Effector memory CD4-positive, alpha-beta T cell (primary cell): ENCODE measurements at regions not wholly inside any gene's neighbourhood (a gene's known extent, or its start where the extent isn't known, plus 50 kb on each side); places are given as distances from the start of the nearest gene placed in this dataset.
"Not testable (repeated sequence)": the region's sequence is repeated elsewhere in the genome, so short reads cannot be mapped to it uniquely, and the experiment has no call there.

Source experiments
- DNase-seq, 3 donors: peaks; one replicate each; pipeline ENCODE4 v3.0.0-alpha.2; 2020
- H3K27ac ChIP-seq: 2 replicates; pipeline ENCODE4 v1.7.0; 2013; ENCODE audit warnings: mild to moderate bottlenecking, low read length, moderate library complexity; ENCODE audit not compliant: insufficient read depth, poor library complexity, severe bottlenecking
- H3K27me3 ChIP-seq: replicated peaks from 2 replicates; pipeline ENCODE4 v1.7.0; 2013; ENCODE audit warnings: mild to moderate bottlenecking, low read length; ENCODE audit not compliant: insufficient read depth, control insufficient read depth, poor library complexity, severe bottlenecking
- H3K36me3 ChIP-seq: 2 replicates; pipeline ENCODE4 v1.7.0; 2013; ENCODE audit warnings: mild to moderate bottlenecking, low read length, moderate library complexity; ENCODE audit not compliant: control insufficient read depth, insufficient read depth
- H3K4me1 ChIP-seq: 2 replicates; pipeline ENCODE4 v1.7.0; 2013; ENCODE audit warnings: low read length, mild to moderate bottlenecking; ENCODE audit not compliant: control insufficient read depth, insufficient read depth, poor library complexity, severe bottlenecking
- H3K4me3 ChIP-seq: 2 replicates; pipeline ENCODE4 v1.7.0; 2013; ENCODE audit warnings: low read length, low read depth, mild to moderate bottlenecking; ENCODE audit not compliant: insufficient read depth, poor library complexity, severe bottlenecking
- H3K9me3 ChIP-seq: 2 replicates; pipeline ENCODE4 v1.7.0; 2013; ENCODE audit warnings: mild to moderate bottlenecking, low read length, moderate library complexity; ENCODE audit not compliant: control insufficient read depth

DNA sequence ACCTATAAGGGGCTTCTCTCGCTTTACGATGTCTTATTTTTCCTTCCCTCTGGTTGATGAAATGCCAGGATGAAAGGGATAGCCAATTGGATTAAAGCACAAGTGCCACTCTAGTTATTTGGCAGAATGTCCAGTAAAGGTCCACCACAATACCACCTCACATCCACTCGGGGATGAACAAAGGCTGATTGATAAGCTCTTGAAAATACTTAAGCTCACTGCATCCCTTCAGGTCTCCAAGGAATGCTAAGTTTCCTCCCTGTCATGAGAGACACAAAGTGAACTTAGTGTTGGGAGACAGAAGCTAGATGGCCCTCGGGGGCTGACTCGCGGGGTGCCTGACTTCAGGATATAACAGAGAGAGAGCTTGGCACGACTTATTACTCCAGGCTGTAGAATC, 185.9 kb upstream of the ZNF644 start:
- H3K4me1 ChIP-seq, H3K27ac ChIP-seq, H3K27me3 ChIP-seq, H3K9me3 ChIP-seq, DNase-seq, H3K4me3 ChIP-seq, H3K36me3 ChIP-seq: not testable (repeated sequence)

DNA sequence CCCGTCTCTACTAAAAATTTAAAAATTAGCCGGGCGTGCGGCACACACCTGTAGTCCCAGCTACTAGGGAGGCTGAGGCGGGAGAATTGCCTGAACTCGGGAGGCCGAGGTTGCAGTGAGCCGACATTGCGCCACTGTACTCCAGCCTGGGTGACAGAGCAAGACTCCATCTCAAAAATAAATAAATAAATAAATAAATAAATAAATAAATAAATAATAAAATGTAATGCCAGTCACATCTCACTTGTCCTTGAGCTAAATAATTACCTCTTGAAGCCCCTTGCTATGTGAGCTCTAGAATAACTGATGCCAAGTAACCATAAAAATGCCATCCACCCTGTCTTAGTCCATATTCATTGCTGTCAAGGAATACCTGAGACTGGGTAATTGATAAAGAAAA, 182.3 kb upstream of the ZNF644 start:
- H3K4me3 ChIP-seq, H3K27me3 ChIP-seq, H3K4me1 ChIP-seq, H3K9me3 ChIP-seq, H3K27ac ChIP-seq, DNase-seq, H3K36me3 ChIP-seq: not testable (repeated sequence)

- Histone ChIP-seq H3K27ac (no peak overlapping the region), H3K36me3 (no peaks in the 10 kb centered on the region), H3K4me3 (no peak overlapping the region), H3K27me3 (no peaks in the 10 kb centered on the region), H3K9me3 (no peaks in the 10 kb centered on the region), H3K4me1 (no peaks in the 10 kb centered on the region)
- DNase-seq, result no peak
These were observed 179.9 kb upstream of the ZNF644 start for GRCh38 chr1:91201694-91202093.

GRCh38 chr1:91201176-91201575, 179.3 kb upstream of the ZNF644 start:
- H3K4me1 ChIP-seq, result no peaks in the 10 kb centered on the region
- no peak for DNase-seq
- H3K4me3 ChIP-seq, result no peak overlapping the region
- H3K9me3 ChIP-seq, result no peaks in the 10 kb centered on the region
- H3K27me3 ChIP-seq, result no peaks in the 10 kb centered on the region
- H3K27ac ChIP-seq, result no peak overlapping the region
- no peaks in the 10 kb centered on the region for H3K36me3 ChIP-seq

DNA sequence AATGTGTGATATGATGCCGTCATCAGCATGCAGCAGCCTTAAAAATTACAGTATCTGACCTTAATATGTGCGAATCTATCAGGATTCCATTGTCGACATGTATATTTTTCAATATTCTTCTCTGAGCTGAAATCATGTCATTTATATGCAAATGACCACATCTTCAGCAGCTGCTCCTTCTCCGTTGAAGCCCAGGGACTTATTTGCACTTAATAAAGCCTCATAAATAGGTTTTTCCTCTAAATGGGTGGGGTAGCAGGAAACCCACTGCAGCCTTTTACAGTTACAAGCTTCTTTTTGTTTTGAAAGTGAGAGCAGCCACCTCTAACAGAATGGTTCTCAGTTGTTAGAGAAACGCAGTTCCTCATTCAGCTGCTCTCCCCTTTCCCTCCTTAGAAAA, 178.8 kb upstream of the ZNF644 start:
- no peak overlapping the region for H3K27ac ChIP-seq
- no peak overlapping the region for H3K4me3 ChIP-seq
- H3K4me1 ChIP-seq, result no peaks in the 10 kb centered on the region
- no peaks in the 10 kb centered on the region for H3K27me3 ChIP-seq
- no peaks in the 10 kb centered on the region for H3K9me3 ChIP-seq
- no peak for DNase-seq
- no peaks in the 10 kb centered on the region for H3K36me3 ChIP-seq

DNA sequence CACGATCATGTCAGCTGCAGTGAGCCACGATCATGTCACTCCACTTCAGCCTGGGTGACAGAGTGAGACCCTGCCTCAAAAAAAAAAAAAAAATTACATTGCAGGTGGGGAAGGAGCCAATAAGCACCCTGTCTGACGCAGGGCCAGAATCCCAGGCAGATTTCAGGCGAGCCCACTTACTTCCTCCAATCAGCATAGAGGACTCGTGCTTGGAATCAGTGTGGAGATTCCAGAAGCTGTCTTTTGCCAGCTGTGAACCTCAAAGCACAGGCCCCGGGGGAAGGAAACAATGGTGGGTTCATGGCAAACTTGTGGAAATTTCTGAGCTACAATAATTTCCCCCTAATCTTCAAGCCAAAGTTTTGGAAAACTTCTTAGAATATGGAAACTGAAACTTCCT, 178.2 kb upstream of the ZNF644 start:
- no peaks in the 10 kb centered on the region for H3K9me3 ChIP-seq
- no peaks in the 10 kb centered on the region for H3K27me3 ChIP-seq
- H3K36me3 ChIP-seq, result no peaks in the 10 kb centered on the region
- H3K27ac ChIP-seq, result no peak overlapping the region
- H3K4me1 ChIP-seq, result no peaks in the 10 kb centered on the region
- H3K4me3 ChIP-seq, result no peak overlapping the region
- DNase-seq, result no peak

DNA sequence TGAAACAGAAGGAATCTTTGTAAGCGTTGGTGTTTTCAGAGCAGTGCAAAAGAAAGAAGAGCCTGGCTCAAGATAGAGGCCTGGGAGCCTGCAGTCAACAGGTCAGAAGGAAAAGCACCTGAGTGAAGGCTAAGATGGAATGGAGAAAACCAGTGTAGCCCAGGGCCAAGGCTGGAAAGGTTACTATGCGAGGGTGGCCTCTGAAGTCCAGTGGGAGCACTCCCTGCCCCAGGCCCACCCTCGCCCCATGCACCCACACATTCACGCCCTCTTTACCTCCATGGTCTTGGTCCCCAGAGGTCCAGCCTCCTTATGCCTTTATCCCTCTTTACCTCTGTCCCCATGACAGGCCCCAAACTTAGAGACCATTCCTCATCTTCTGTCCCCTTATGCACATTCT, 169.2 kb upstream of the ZNF644 start:
- no peaks in the 10 kb centered on the region for H3K36me3 ChIP-seq

GRCh38 chr1:91189096-91189495, 167.3 kb upstream of the ZNF644 start:
- no peaks in the 10 kb centered on the region for H3K27me3 ChIP-seq
- H3K27ac ChIP-seq, result no peak overlapping the region
- H3K4me3 ChIP-seq, result no peak overlapping the region
- H3K9me3 ChIP-seq, result no peaks in the 10 kb centered on the region
- H3K36me3 ChIP-seq, result no peaks in the 10 kb centered on the region
- no peak for DNase-seq
- no peaks in the 10 kb centered on the region for H3K4me1 ChIP-seq

More for the DNA sequence above, 169.2 kb upstream of the ZNF644 start:
- Histone ChIP-seq H3K4me1 (no peaks in the 10 kb centered on the region), H3K27me3 (no peaks in the 10 kb centered on the region), H3K9me3 (no peaks in the 10 kb centered on the region), H3K4me3 (no peak overlapping the region), H3K27ac (no peak overlapping the region)
- DNase-seq, result no peak

GRCh38 chr1:91182807-91183206, 161.0 kb upstream of the ZNF644 start:
- not testable (repeated sequence) for DNase-seq, H3K4me1 ChIP-seq, H3K4me3 ChIP-seq, H3K27ac ChIP-seq, H3K9me3 ChIP-seq, H3K36me3 ChIP-seq, H3K27me3 ChIP-seq

DNA sequence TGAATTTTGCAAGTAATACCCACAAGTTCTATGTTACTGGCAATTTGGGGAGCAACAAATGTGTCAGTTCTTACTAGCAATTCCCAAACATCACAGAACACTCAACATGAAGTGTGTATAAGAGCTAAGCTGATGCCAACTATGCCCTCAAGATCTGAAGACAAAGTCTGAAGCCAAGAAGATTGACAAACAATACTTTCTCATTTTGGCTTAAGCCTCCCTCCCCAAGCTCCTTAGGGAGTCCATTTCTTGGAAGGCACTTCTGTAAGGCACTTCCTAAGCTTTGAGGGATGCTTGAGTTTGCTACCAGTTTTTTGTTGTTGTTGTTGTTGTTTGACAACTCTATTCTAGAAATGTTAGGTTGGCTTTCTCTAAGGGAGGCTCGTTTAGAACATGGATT, 154.4 kb upstream of the ZNF644 start:
- H3K9me3 ChIP-seq, result no peaks in the 10 kb centered on the region
- no peak overlapping the region for H3K27ac ChIP-seq
- no peak overlapping the region for H3K4me3 ChIP-seq
- no peak for DNase-seq
- no peaks in the 10 kb centered on the region for H3K36me3 ChIP-seq
- no peaks in the 10 kb centered on the region for H3K4me1 ChIP-seq
- H3K27me3 ChIP-seq, result no peaks in the 10 kb centered on the region

DNA sequence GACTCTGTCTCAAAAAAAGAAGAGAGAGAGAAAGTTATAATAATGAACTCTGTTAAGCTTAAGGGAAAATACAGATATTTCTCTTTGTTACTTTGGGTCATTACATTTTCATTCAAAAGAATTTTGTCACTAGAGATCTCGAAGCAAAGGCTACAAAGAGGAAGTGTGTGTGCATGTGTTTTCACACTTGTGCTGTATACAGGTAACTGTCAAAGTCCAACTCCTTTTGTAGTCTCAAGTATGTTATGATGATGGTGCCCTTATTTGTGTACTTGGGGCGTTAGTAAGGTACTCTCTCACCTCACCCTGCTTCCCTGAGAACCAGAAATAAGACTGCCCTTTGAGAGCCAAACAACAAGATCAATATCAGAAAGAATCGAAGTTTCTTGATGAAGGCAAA, 152.9 kb upstream of the ZNF644 start:
- Histone ChIP-seq H3K4me3 (no peak overlapping the region), H3K27me3 (no peaks in the 10 kb centered on the region), H3K36me3 (no peaks in the 10 kb centered on the region), H3K27ac (no peak overlapping the region), H3K9me3 (no peaks in the 10 kb centered on the region), H3K4me1 (no peaks in the 10 kb centered on the region)
- DNase-seq, result no peak
